OCI-LY7 (cell line): ENCODE measurements at regions not wholly inside any gene's neighbourhood (a gene's known extent, or its start where the extent isn't known, plus 50 kb on each side); places are given as distances from the start of the nearest gene placed in this dataset.

Source experiments
- EZH2phosphoT487 ChIP-seq: fragments of 200-600 bp; sonication (generic); IDR thresholded peaks from 2 replicates; pipeline ENCODE4 v1.6.1; 2018; ENCODE audit warnings: low read depth, borderline replicate concordance, mild to moderate bottlenecking, mixed run types, antibody characterized with exemption, low read length, moderate library complexity, mixed read lengths
- TF ChIP-seq, protein P1 (sequence below): fragments of 200-600 bp; sonication (generic); conservative IDR thresholded peaks from 2 replicates; pipeline ENCODE4 v1.5.1; 2014; ENCODE audit warnings: mild to moderate bottlenecking, antibody characterized with exemption, low read length, moderate library complexity, mixed read lengths

GRCh38 chr3:30523366-30523765 is 83.0 kb upstream of the TGFBR2 start:
- TF ChIP-seq, protein P1, sequence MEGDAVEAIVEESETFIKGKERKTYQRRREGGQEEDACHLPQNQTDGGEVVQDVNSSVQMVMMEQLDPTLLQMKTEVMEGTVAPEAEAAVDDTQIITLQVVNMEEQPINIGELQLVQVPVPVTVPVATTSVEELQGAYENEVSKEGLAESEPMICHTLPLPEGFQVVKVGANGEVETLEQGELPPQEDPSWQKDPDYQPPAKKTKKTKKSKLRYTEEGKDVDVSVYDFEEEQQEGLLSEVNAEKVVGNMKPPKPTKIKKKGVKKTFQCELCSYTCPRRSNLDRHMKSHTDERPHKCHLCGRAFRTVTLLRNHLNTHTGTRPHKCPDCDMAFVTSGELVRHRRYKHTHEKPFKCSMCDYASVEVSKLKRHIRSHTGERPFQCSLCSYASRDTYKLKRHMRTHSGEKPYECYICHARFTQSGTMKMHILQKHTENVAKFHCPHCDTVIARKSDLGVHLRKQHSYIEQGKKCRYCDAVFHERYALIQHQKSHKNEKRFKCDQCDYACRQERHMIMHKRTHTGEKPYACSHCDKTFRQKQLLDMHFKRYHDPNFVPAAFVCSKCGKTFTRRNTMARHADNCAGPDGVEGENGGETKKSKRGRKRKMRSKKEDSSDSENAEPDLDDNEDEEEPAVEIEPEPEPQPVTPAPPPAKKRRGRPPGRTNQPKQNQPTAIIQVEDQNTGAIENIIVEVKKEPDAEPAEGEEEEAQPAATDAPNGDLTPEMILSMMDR: no peak
- no peak for TF ChIP-seq EZH2phosphoT487
